SKM-1 treated with dmso at 0.1 percent for 144 hours (cell line): ENCODE measurements at regions not wholly inside any gene's neighbourhood (a gene's known extent, or its start where the extent isn't known, plus 50 kb on each side); places are given as distances from the start of the nearest gene placed in this dataset.
A peak's percentile ranks its signal among the peaks of the same experiment; 100 is the strongest.

ENCODE experiments used
- DNase-seq: peaks from one replicate; lab custom pipeline; 2025; ENCODE audit not compliant: unreplicated experiment; lab: John Stamatoyannopoulos, UW

- no peak for DNase-seq
Measured at GRCh38 chr1:244339073-244339692, 112.5 kb downstream of the ADSS2 start.

- DNase-seq = no peak
Measured at GRCh38 chr1:244339776-244340175, 111.9 kb downstream of the ADSS2 start.

- no peak for DNase-seq
Measured at GRCh38 chr1:244340396-244340795, 111.3 kb downstream of the ADSS2 start.

- no peak for DNase-seq
Measured at GRCh38 chr1:244341455-244342450, 110.0 kb downstream of the ADSS2 start.

- DNase-seq = no peak
Measured at GRCh38 chr1:244344001-244344400, 107.7 kb downstream of the ADSS2 start.

- no peak for DNase-seq
Measured at GRCh38 chr1:244346972-244347618, 104.6 kb downstream of the ADSS2 start.

GRCh38 chr1:244347942-244348341 is 103.8 kb downstream of the ADSS2 start:
- DNase-seq = no peak

- DNase-seq = no peak
Measured at GRCh38 chr1:244349103-244349531, 102.6 kb downstream of the ADSS2 start.

- DNase-seq = no peak
Measured at GRCh38 chr1:244349581-244350001, 102.1 kb downstream of the ADSS2 start.

- no peak for DNase-seq
Measured at GRCh38 chr1:244350027-244350426, 101.7 kb downstream of the ADSS2 start.

GRCh38 chr1:244352156-244352830 is 99.4 kb downstream of the ADSS2 start:
- no peak for DNase-seq

- DNase-seq = peak; percentile 87
Measured at GRCh38 chr1:244353551-244354091, 98.1 kb downstream of the ADSS2 start.

- no peak for DNase-seq
Measured at GRCh38 chr1:244354810-244355278, 96.9 kb downstream of the ADSS2 start.

- no peak for DNase-seq
Measured at GRCh38 chr1:244356376-244356775, 95.3 kb downstream of the ADSS2 start.
